Suprapubic skin (tissue), 4 donors: ENCODE measurements at regions not wholly inside any gene's neighbourhood (a gene's known extent, or its start where the extent isn't known, plus 50 kb on each side); places are given as distances from the start of the nearest gene placed in this dataset.
"Not testable (repeated sequence)": the region's sequence is repeated elsewhere in the genome, so short reads cannot be mapped to it uniquely, and the experiment has no call there.

ENCODE experiments used
- DNase-seq, 2 donors: peaks; one replicate each; pipeline ENCODE4 v3.0.0-alpha.2; 2019; ENCODE audit warnings: low spot score in 2 of 2
- H3K27ac ChIP-seq: fragments of 200-600 bp; sonication (generic); one replicate; pipeline ENCODE4 v1.5.1; 2019
- H3K27me3 ChIP-seq: fragments of 200-600 bp; sonication (generic); one replicate; pipeline ENCODE4 v1.5.1; 2019
- H3K36me3 ChIP-seq: fragments of 200-600 bp; sonication (generic); one replicate; pipeline ENCODE4 v1.5.1; 2019
- H3K4me1 ChIP-seq: fragments of 200-600 bp; sonication (generic); one replicate; pipeline ENCODE4 v1.5.1; 2019
- H3K4me3 ChIP-seq: fragments of 200-600 bp; sonication (generic); one replicate; pipeline ENCODE4 v1.5.1; 2019; ENCODE audit warnings: mild to moderate bottlenecking
- H3K9me3 ChIP-seq: fragments of 200-600 bp; sonication (generic); one replicate; pipeline ENCODE4 v1.5.1; 2019
- EP300 ChIP-seq: sonication (generic); formaldehyde crosslinking; IDR thresholded peaks from one replicate; pipeline ENCODE4 v1.6.1; 2017; ENCODE audit warnings: antibody characterized with exemption
- POLR2A ChIP-seq, 2 donors: fragments of 450-650 bp; IDR thresholded peaks; one replicate each; pipeline ENCODE4 v1.6.1; 2017; ENCODE audit warnings: antibody characterized with exemption in 2 of 2, mild to moderate bottlenecking in 2 of 2, moderate library complexity in 2 of 2
- POLR2AphosphoS5 ChIP-seq, 3 donors: sonication (generic); formaldehyde crosslinking; IDR thresholded peaks; one replicate each; pipeline ENCODE4 v1.6.1; 2017; ENCODE audit warnings: antibody characterized with exemption in 3 of 3
- WGBS: methylation state at CpG from one replicate; pipeline ENCODE4 v1.1.5; 2018; 5-methylcytosine and 5-hydroxymethylcytosine counted together
- TF ChIP-seq, protein P1 (sequence below), 2 donors: fragments of 200-600 bp in 1 of 2; fragments of 450-650 bp in 1 of 2; sonication (generic) in 1 of 2; IDR thresholded peaks; one replicate each; pipeline ENCODE4 v1.5.1; 2016 to 2019; ENCODE audit warnings: antibody characterized with exemption in 2 of 2, mild to moderate bottlenecking in 1 of 2, moderate library complexity in 1 of 2

DNA sequence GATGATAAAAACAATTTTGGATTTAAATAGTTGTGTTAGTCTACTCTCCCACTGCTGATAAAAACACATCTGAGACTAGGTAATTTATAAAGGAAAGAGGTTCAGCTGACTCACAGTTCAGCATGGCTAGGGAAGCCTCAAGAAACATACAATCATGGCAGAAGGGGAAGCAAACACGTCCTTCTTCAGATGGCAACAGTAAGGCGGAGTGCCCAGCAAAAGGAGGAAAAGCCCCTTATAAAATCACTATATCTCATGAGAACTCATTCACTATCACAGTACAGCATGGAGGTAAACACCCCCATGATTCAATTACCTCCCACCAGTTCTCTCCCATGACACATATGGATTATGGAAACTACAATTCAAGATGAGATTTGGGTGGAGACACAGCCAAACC is 632.1 kb downstream of the SLC16A7 start:
- 90% methylated on average over 2 of the region's 2 CpGs for WGBS

DNA sequence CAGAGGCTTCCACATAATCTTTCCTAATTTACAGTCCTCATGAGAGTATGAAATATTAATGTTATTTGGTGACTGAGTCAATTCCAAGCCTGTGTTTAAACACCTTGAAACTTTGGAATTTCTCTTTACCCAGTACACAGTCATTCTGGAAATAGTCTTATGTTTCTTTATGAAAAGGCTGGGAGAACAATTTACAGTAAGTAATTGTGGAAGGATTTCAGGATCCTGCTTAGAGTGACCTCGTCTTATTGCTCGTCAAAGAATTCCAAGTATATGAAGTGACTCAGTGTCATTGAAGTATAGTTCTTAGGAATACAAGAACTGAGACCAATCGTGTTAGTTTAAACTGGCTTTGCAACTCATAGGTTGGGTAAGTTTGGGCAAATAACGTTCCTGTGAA is 634.2 kb downstream of the SLC16A7 start:
- no peak for DNase-seq
- Histone ChIP-seq H3K9me3 (no peaks in the 10 kb centered on the region), H3K4me1 (no peaks in the 10 kb centered on the region), H3K27me3 (no peaks in the 10 kb centered on the region), H3K36me3 (no peaks in the 10 kb centered on the region), H3K4me3 (no peak overlapping the region), H3K27ac (no peak overlapping the region)
- TF ChIP-seq, protein P1, sequence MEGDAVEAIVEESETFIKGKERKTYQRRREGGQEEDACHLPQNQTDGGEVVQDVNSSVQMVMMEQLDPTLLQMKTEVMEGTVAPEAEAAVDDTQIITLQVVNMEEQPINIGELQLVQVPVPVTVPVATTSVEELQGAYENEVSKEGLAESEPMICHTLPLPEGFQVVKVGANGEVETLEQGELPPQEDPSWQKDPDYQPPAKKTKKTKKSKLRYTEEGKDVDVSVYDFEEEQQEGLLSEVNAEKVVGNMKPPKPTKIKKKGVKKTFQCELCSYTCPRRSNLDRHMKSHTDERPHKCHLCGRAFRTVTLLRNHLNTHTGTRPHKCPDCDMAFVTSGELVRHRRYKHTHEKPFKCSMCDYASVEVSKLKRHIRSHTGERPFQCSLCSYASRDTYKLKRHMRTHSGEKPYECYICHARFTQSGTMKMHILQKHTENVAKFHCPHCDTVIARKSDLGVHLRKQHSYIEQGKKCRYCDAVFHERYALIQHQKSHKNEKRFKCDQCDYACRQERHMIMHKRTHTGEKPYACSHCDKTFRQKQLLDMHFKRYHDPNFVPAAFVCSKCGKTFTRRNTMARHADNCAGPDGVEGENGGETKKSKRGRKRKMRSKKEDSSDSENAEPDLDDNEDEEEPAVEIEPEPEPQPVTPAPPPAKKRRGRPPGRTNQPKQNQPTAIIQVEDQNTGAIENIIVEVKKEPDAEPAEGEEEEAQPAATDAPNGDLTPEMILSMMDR (IDR thresholded peaks at IDR 0.05): no peak
- TF ChIP-seq POLR2AphosphoS5 (IDR thresholded peaks at IDR 0.05): no peak
- TF ChIP-seq EP300: no peak
- no peak for TF ChIP-seq POLR2A (IDR thresholded peaks at IDR 0.05)
- 82% methylated on average over 4 of the region's 4 CpGs for WGBS

More for the DNA sequence above, 632.1 kb downstream of the SLC16A7 start:
- DNase-seq: no peak
- Histone ChIP-seq H3K36me3 (no peaks in the 10 kb centered on the region), H3K9me3 (no peaks in the 10 kb centered on the region), H3K27me3 (no peaks in the 10 kb centered on the region), H3K4me3 (no peak overlapping the region), H3K4me1 (no peaks in the 10 kb centered on the region), H3K27ac (no peak overlapping the region)
- TF ChIP-seq EP300 (no peak), POLR2AphosphoS5 (IDR thresholded peaks at IDR 0.05) (no peak), POLR2A (IDR thresholded peaks at IDR 0.05) (no peak)
- TF ChIP-seq, protein P1 (IDR thresholded peaks at IDR 0.05): no peak

DNA sequence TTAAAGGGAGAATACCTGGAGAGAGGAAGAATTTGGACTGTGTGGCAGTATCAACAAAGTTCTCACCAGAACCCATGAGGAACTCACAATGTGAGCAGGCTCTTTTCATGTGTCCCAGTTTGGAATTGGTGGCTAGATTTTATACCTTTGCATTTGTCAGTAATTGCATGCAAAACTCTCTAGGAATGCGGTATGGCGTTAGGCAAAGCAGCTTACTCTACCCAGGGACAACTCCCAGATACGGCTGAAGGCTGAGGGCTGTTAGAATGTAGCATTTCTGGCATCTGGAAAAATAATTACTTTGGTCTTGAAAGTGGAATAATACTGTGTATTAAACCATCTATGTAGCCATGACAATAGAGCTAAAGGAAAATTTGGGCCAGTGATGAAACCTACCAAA is 635.5 kb downstream of the SLC16A7 start:
- WGBS: 59% methylated on average over 3 of the region's 3 CpGs
- DNase-seq: no peak
- TF ChIP-seq POLR2A (IDR thresholded peaks at IDR 0.05): no peak
- Histone ChIP-seq H3K27me3 (no peaks in the 10 kb centered on the region), H3K36me3 (no peaks in the 10 kb centered on the region), H3K9me3 (no peaks in the 10 kb centered on the region), H3K27ac (no peak overlapping the region), H3K4me1 (no peaks in the 10 kb centered on the region), H3K4me3 (no peak overlapping the region)

DNA sequence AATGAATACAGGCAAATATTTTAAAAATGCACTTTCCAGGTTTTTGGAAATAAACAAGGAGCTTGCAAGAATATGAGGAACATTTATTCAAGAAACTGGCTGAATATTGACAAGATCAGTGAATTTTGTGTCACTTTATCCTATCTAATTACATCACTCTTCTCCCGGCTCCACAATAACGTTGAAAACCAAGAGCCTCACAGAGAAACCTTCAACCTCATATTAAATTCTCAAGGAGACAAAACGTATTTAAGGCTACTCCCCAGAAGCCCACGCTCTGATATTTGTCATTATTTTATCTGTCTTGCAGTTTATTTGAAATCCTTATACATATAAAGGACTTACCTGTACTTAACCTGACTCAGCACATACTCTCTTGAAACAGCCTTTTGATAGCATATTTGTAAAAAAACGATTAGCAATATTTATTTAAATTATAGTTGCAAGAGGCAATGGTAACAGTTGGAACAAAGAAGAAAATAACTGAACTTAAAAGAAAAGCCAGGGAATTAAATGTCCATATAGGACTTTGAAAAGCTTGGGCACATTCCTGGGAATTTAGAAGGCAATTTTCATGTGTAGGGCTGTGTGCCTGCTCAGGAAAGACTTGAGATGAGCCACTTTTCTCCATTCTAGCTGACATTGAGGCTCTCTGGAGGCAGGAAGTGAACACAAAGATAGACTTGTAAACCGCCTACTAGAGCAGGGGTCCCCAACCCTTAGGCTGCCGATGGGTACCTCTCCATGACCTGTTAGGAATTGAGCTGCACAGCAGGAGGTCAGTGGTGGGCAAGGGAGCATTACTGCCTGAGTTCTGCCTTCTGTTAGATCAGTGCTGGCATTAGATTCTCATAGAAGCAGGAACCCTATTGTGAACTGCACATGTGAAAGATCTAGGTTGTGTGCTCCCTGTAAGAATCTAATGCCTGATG is 636.4 kb downstream of the SLC16A7 start:
- WGBS: 73% methylated on average over 7 of the region's 7 CpGs
- TF ChIP-seq, protein P1 (IDR thresholded peaks at IDR 0.05): no peak
- TF ChIP-seq POLR2A (IDR thresholded peaks at IDR 0.05): no peak
- TF ChIP-seq EP300: no peak
- no peak for TF ChIP-seq POLR2AphosphoS5 (IDR thresholded peaks at IDR 0.05)
- no peak overlapping the region for H3K4me3 ChIP-seq
- H3K27ac ChIP-seq: no peak overlapping the region
- no peaks in the 10 kb centered on the region for H3K36me3 ChIP-seq
- no peak for DNase-seq
- no peaks in the 10 kb centered on the region for H3K4me1 ChIP-seq
- no peaks in the 10 kb centered on the region for H3K27me3 ChIP-seq
- H3K9me3 ChIP-seq: no peaks in the 10 kb centered on the region

DNA sequence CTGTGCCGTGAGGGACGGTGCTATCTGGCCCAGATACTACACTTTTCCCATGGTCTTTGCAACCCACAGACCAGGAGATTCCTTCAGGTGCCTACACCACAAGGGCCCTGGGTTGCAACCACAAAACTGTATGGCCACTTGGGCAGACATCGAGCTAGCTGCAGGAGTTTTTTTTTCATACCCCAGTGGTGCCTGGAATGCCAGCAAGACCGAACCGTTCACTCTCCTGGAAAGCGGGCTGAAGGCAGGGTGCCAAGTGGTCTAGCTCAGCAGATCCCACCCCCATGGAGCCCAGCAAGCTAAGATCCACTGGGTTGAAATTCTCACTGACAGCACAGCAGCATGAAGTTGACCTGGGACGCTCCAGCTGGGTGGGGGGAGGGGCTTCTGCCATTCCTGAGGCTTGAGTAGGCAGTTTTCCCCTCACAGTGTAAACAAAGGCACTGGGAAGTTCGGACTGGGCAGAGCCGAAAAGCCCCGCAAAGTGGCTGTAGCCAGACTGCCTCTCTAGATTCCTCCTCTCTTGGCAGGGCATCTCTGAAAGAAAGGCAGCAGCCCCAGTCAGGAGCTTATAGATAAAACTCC is 638.9 kb downstream of the SLC16A7 start:
- H3K4me3 ChIP-seq, H3K27ac ChIP-seq, DNase-seq, H3K9me3 ChIP-seq, H3K27me3 ChIP-seq, H3K36me3 ChIP-seq, H3K4me1 ChIP-seq: not testable (repeated sequence)
- WGBS: 87% methylated on average over 3 of the region's 10 CpGs

DNA sequence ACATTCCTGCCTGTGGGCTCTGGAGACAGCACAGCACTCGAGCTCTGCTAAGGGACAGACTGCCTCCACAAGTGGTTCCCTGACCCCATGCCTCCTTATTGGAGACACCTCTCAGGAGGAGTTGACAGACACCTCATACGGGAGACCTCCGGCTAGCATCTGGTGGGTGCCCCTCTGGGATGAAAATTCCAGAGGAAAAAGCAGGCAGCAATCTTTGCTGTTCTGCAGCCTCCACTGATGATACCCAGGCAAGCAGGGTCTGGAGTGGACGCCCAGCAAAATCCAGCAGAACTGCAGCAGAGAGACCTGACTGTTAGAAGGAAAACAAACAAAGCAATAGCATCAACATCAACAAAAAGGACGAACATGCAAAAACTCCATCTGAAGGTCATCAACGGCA is 639.4 kb downstream of the SLC16A7 start:
- Histone ChIP-seq H3K4me3 (no peak overlapping the region), H3K9me3 (no peaks in the 10 kb centered on the region), H3K27me3 (no peaks in the 10 kb centered on the region), H3K4me1 (no peaks in the 10 kb centered on the region), H3K27ac (no peak overlapping the region), H3K36me3 (no peaks in the 10 kb centered on the region)
- no peak for TF ChIP-seq POLR2AphosphoS5 (IDR thresholded peaks at IDR 0.05)
- TF ChIP-seq, protein P1 (IDR thresholded peaks at IDR 0.05): no peak
- no peak for TF ChIP-seq EP300
- no peak for TF ChIP-seq POLR2A (IDR thresholded peaks at IDR 0.05)
- no peak for DNase-seq
- 64% methylated on average over 5 of the region's 6 CpGs for WGBS

DNA sequence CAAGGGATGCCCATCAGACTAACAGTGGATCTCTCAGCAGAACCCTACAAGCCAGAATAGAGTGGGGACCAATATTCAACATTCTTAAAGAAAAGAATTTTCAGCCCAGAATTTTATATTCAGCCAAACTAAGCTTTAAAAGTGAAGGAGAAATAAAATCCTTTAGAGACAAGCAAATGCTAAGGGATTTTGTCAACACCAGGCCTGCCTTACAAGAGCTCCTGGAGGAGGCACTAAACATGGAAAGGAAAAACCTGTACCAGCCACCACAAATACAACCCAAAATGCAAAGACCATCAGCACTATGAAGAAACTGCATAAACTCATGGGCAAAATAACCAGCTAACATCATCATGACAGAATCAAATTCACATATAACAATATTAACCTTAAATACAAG is 640.6 kb downstream of the SLC16A7 start:
- H3K27ac ChIP-seq, H3K9me3 ChIP-seq, H3K4me1 ChIP-seq, H3K4me3 ChIP-seq, H3K27me3 ChIP-seq, DNase-seq, H3K36me3 ChIP-seq: not testable (repeated sequence)
